DOHH2 (cell line): ENCODE measurements at regions not wholly inside any gene's neighbourhood (a gene's known extent, or its start where the extent isn't known, plus 50 kb on each side); places are given as distances from the start of the nearest gene placed in this dataset.

Experiments
- EZH2phosphoT487 ChIP-seq: fragments of 200-600 bp; sonication (generic); IDR thresholded peaks from 2 replicates; pipeline ENCODE4 v1.6.1; 2017; ENCODE audit warnings: borderline replicate concordance, mild to moderate bottlenecking, antibody characterized with exemption, low read length, moderate library complexity, mixed read lengths
- TF ChIP-seq, protein P1 (sequence below): fragments of 200-600 bp; sonication (generic); IDR thresholded peaks from one replicate; pipeline ENCODE4 v1.5.1; 2014; ENCODE audit warnings: antibody characterized with exemption, mild to moderate bottlenecking, low read depth, low read length; ENCODE audit not compliant: poor library complexity, severe bottlenecking

DNA sequence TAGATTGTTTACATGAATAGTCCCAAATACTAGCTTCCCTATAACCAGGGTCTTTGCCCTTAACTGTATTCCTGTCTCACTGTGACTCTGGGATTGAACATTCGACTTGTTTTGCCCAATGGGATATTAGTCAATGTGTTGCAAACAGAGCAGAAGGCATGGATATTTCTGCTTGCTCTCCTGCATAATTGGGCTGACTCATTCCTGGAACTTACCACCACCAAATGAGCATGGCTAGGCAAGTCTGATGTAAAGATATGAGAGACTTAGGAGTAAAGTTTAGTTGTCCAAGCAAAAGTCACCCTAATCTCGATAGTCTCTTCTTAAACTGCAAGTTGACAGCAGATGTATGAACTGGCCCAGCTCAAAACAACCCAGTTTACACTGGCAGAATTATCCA, 273.5 kb upstream of the CCNG1 start:
- TF ChIP-seq, protein P1, sequence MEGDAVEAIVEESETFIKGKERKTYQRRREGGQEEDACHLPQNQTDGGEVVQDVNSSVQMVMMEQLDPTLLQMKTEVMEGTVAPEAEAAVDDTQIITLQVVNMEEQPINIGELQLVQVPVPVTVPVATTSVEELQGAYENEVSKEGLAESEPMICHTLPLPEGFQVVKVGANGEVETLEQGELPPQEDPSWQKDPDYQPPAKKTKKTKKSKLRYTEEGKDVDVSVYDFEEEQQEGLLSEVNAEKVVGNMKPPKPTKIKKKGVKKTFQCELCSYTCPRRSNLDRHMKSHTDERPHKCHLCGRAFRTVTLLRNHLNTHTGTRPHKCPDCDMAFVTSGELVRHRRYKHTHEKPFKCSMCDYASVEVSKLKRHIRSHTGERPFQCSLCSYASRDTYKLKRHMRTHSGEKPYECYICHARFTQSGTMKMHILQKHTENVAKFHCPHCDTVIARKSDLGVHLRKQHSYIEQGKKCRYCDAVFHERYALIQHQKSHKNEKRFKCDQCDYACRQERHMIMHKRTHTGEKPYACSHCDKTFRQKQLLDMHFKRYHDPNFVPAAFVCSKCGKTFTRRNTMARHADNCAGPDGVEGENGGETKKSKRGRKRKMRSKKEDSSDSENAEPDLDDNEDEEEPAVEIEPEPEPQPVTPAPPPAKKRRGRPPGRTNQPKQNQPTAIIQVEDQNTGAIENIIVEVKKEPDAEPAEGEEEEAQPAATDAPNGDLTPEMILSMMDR: no peak
- TF ChIP-seq EZH2phosphoT487: no peak
